GM19468 (cell line): ENCODE measurements at regions not wholly inside any gene's neighbourhood (a gene's known extent, or its start where the extent isn't known, plus 50 kb on each side); places are given as distances from the start of the nearest gene placed in this dataset.

Source experiments
- ATAC-seq: cut with Tn5 transposase; IDR thresholded peaks from one replicate; pipeline ENCODE4 v1.9.1; 2021; ENCODE audit warnings: mild to moderate bottlenecking, moderate library complexity, moderate number of reproducible peaks; ENCODE audit not compliant: unreplicated experiment; ENCODE audit errors: extremely low read depth

DNA sequence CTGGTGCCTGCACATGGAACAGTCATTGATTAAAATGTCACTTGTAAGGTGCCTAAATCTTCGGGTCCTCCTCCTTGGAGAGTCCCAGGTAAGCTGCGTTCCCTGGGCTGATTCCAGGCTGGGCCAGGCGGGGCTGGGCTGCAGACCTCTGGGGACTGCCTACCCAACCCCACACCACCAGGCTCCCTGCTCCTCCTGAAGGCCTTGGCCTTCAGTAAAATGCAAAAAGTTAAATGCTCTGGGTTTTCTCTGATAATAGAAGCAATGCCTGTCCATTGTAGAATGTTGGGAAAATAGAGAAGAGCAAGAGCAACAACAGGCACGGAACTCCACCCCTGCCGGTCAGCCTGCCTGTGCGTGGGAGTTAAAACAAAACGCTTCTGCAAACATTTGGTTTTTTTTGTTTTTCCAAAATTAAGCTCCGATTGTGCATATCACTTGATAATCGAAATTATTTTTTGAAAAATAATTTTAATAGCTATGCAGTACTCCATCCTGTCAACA, 363.9 kb downstream of the SEC14L1 start:
- no peak for ATAC-seq

DNA sequence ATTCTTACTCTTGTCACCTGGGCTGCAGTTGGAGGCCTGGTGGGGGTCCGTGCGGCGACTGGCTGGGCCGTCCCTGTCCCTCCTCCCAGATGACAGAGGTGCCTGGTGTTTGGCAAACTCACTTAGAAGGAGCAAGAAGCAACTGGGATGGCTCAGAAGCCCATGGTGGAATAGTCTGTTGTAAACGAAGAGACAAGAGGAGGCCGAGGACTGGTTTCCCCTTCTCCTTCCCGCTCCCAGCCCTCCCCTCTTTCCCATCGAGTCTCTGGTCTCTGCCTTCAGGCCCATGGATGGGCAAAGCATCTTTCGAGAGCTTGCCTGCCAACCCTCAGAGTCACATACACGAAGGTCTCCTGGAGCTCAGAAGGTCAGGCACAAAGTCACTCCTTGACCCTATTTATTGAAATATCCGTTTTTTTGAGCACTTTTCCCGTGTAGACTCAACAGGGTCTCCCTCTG, 364.4 kb downstream of the SEC14L1 start:
- ATAC-seq: no peak

GRCh38 chr17:77506371-77506991, 365.7 kb downstream of the SEC14L1 start:
- no peak for ATAC-seq

- no peak for ATAC-seq
These were observed 366.5 kb downstream of the SEC14L1 start for GRCh38 chr17:77507111-77507885.

DNA sequence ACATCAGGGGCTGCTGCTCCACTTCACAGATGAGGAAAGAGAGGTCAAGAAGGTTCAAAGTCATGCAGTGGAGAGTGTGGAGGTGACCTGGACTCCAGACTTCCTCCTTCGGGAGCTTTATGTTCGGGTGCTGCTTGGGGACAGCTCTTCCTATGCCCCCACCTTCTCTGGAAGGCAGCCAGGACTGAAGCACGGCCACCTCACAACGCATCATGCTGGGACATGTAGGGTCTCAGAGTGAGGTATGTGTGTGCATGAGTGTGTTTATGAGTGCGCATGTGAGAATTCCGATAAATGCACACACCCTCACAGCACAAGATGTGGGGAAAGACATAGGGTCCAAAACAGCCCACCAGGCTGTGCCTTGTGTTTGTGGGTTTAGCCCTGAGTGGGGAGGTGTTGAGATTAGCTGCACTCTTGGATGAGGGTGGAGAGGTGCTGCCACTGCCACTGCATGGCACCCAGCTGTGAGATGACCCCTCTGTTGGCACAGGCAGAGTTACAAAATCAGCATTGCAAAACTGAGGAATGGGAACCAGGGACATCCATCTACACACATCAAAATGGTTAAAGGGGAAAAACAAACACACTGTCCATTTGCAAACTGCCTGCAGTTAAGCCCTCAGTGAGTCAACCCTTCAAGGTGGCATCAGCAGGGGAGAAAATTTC, 367.4 kb downstream of the SEC14L1 start:
- ATAC-seq: no peak

GRCh38 chr17:77509089-77509488, 368.3 kb downstream of the SEC14L1 start:
- ATAC-seq: no peak

GRCh38 chr17:77509599-77509998, 368.8 kb downstream of the SEC14L1 start:
- ATAC-seq: no peak

- ATAC-seq: no peak
These were observed 369.5 kb downstream of the SEC14L1 start for GRCh38 chr17:77510133-77510796.

DNA sequence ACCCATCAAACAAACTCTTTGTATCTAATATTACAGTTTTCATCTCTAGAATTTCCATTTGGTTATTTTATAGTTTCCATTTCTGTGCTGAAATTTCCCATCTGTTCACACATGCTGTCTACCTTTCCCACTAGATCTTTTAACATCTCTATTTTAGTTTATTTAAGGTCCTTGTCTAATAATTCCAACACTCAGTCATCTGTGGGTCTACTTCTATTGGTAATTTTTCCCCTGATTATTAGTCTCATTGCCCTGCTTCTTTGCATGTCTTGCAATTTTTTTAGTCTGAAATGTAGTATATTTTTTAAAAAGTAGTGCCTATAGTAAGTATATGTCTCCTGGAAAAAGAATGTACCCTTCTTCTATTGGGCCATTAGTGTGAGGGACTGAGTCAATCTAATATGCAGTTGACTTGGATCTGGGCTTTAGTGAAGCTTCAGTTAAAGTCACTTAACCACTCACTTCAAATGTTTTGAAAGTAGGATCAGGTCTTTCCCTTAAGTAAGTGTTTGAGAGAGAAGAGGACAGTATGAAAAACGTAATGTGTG, 370.8 kb downstream of the SEC14L1 start:
- ATAC-seq: no peak

GRCh38 chr17:77512062-77512946, 371.5 kb downstream of the SEC14L1 start:
- ATAC-seq: no peak

GRCh38 chr17:77513045-77513444, 372.3 kb downstream of the SEC14L1 start:
- no peak for ATAC-seq

- ATAC-seq: no peak
These were observed 374.5 kb downstream of the SEC14L1 start for GRCh38 chr17:77515227-77515626.

- ATAC-seq: no peak
These were observed 376.1 kb downstream of the SEC14L1 start for GRCh38 chr17:77516902-77517301.

- ATAC-seq: no peak
These were observed 380.3 kb downstream of the SEC14L1 start for GRCh38 chr17:77521076-77521475.

GRCh38 chr17:77523540-77523939, 382.8 kb downstream of the SEC14L1 start:
- no peak for ATAC-seq

DNA sequence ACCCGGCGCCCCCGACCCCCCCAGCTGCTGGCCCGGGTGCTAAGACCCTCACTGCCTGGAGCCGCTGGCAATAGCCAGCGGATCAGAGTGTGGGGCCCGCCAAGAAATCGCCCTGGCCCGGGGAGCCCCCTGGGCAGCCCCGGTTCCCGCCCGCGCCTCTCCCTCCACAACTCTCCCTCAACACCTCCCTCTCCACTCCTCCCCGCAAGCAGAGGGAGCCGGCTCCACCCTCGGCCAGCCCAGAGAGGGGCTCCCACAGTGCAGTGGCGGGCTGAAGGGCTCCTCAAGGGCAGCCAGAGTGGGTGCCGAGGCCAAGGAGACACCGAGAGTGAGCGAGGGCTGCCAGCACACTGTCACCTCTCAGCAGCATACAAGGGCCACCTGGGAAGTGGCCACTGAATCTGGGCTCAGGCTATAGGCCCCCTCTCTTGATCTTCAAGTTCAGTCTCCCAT, 385.5 kb downstream of the SEC14L1 start:
- ATAC-seq: no peak

DNA sequence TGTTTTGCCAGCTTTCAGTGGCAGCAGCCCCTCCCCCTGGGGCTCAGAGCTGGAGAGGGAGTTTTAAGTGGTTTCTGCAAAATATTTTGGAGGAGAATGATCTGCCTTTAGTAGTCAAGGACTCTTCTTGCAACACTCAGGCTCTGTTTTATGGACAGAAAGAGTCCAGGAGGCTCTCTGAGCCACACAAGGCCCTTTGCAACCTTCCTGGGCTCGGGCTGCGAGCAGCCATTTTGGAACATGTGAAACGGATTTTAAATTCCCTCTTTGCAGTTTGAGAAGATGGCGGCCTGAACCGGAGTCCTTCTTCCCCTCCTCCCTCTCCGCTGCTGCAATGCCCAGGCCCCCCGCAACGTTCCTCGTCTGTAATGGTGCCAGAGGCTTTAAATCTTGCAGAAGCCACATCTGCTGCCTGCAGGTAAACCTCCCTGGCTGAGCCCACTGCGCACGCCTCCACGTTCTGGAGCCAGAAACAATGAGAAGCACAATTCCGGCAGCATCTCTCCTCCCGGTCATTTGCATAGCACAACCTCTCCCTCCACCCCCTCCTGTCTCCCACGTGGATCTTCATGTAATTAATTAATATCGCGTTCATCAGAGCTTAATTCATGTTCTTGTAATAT, 386.1 kb downstream of the SEC14L1 start:
- ATAC-seq: no peak

DNA sequence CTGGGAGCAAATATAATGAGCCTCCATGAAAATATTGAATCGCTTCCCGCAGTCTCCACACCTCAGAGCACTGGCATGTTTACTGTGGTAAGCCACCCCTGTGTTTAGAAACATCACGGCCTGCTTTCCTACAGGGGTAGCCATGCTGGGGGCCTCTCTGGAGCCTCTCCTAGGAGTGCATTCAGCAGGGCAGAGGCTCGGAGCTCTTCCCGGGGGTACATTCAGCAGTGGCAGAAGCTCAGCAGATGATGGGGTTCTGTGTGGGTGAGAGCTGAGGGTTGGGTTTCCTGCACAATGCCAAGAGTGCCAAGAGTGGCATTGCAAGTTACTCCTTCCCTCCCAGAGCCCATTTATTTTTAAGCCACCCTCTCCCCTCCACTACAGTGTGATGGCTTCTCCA, 386.6 kb downstream of the SEC14L1 start:
- no peak for ATAC-seq
